H1 (cell line): ENCODE measurements at regions not wholly inside any gene's neighbourhood (a gene's known extent, or its start where the extent isn't known, plus 50 kb on each side); places are given as distances from the start of the nearest gene placed in this dataset.

Source experiments
- CTCF ChIA-PET: fragments of 300-600 bp; sonication (Branson Sonifier 250); formaldehyde crosslinking; loops from one replicate; lab custom pipeline; 2021; ENCODE audit not compliant: partially characterized antibody; lab: Charles Lee
- POLR2A ChIA-PET: fragments of 300-600 bp; sonication (Branson Sonifier 250); formaldehyde crosslinking; loops from one replicate; lab custom pipeline; 2021; ENCODE audit warnings: inconsistent platforms; ENCODE audit not compliant: partially characterized antibody; lab: Charles Lee
- DNase-seq, 2 experiments: peaks; one replicate each; pipeline versions ENCODE4 v3.0.0 to v3.0.0-alpha.2; 2010 to 2022; ENCODE audit warnings: low spot score in 2 of 2, low read depth in 1 of 2, mixed read lengths in 1 of 2
- FAIRE-seq: peaks from 2 replicates; lab custom pipeline; 2011; peaks lifted over from hg19 to GRCh38; lab: Jason Lieb, UNC
- H2AFZ ChIP-seq: 2 replicates; pipeline ENCODE4 v1.8.1; 2012; ENCODE audit warnings: low read length, inconsistent platforms
- H2AK5ac ChIP-seq: 2 replicates; pipeline ENCODE4 v1.6.1; 2013; ENCODE audit warnings: low read depth, low read length
- H2BK120ac ChIP-seq: replicated peaks from 2 replicates; pipeline ENCODE3; 2013; ENCODE audit warnings: low read depth, low read length, inconsistent platforms
- H2BK12ac ChIP-seq: 2 replicates; pipeline ENCODE4 v1.6.1; 2013; ENCODE audit warnings: low read depth, low read length
- H2BK15ac ChIP-seq: 2 replicates; pipeline ENCODE4 v1.6.1; 2013; ENCODE audit warnings: low read length
- H2BK20ac ChIP-seq: 2 replicates; pipeline ENCODE4 v1.6.1; 2013; ENCODE audit warnings: low read length
- H2BK5ac ChIP-seq: 2 replicates; pipeline ENCODE4 v1.6.1; 2013; ENCODE audit warnings: low read depth, low read length
- H3K14ac ChIP-seq: 2 replicates; pipeline ENCODE4 v1.6.1; 2013; ENCODE audit warnings: inconsistent platforms; ENCODE audit not compliant: insufficient read length
- H3K18ac ChIP-seq: 2 replicates; pipeline ENCODE4 v1.6.1; 2013; ENCODE audit warnings: low read length; ENCODE audit errors: extremely low read depth
- H3K23ac ChIP-seq: 2 replicates; pipeline ENCODE4 v1.6.1; 2013; ENCODE audit warnings: inconsistent platforms; ENCODE audit not compliant: insufficient read length
- H3K23me2 ChIP-seq: 2 replicates; pipeline ENCODE4 v1.6.1; 2013; ENCODE audit warnings: low read depth, low read length
- H3K27ac ChIP-seq: 2 replicates; pipeline ENCODE4 v1.6.1; 2011; ENCODE audit warnings: low read depth, low read length, inconsistent platforms
- H3K27me3 ChIP-seq, 4 experiments: replicated peaks in 1 of 4; 1 replicate in 1 of 4; 2 replicates in 3 of 4; pipeline versions ENCODE4 v1.6.1 to v1.8.1; 2011 to 2013; ENCODE audit warnings: low read length in 3 of 4, mild to moderate bottlenecking in 3 of 4, inconsistent platforms in 2 of 4, mixed read lengths in 2 of 4, moderate library complexity in 1 of 4; ENCODE audit not compliant: control insufficient read depth in 3 of 4, insufficient read depth in 3 of 4; ENCODE audit errors: extremely low read depth in 1 of 4
- H3K36me3 ChIP-seq, 4 experiments: 2 replicates each; pipeline versions ENCODE4 v1.6.1 to v1.8.1; 2011 to 2013; ENCODE audit warnings: mild to moderate bottlenecking in 4 of 4, low read length in 3 of 4, moderate library complexity in 2 of 4, control low read depth in 1 of 4, inconsistent platforms in 1 of 4; ENCODE audit not compliant: insufficient read depth in 4 of 4, control insufficient read depth in 2 of 4
- H3K4ac ChIP-seq: replicated peaks from 2 replicates; pipeline ENCODE3; 2013; ENCODE audit warnings: low read length, low read depth, mixed read lengths, inconsistent platforms; ENCODE audit not compliant: insufficient read length
- H3K4me1 ChIP-seq, 4 experiments: replicated peaks in 1 of 4; 1 replicate in 1 of 4; 2 replicates in 3 of 4; pipeline versions ENCODE4 v1.6.1 to v1.8.1; 2011 to 2013; ENCODE audit warnings: low read length in 3 of 4, inconsistent platforms in 2 of 4, mixed read lengths in 1 of 4; ENCODE audit not compliant: insufficient read depth in 4 of 4, control insufficient read depth in 3 of 4
- H3K4me2 ChIP-seq, 2 experiments: 2 replicates each; pipeline versions ENCODE4 v1.6.1 to v1.8.1; 2011 to 2013; ENCODE audit warnings: low read depth in 2 of 2, low read length in 2 of 2, control low read depth in 1 of 2, inconsistent platforms in 1 of 2, mild to moderate bottlenecking in 1 of 2; ENCODE audit not compliant: insufficient read depth in 1 of 2
- H3K4me3 ChIP-seq, 4 experiments: fragments of 200-600, 300-600 bp in 1 of 4; sonication (generic), shearing (Covaris generic), sonication (Bioruptor Twin) in 1 of 4; 2 replicates each; pipeline versions ENCODE4 v1.5.1 to v1.8.1; 2011 to 2016; ENCODE audit warnings: low read length in 4 of 4, low read depth in 3 of 4, control low read depth in 2 of 4, inconsistent platforms in 2 of 4, mild to moderate bottlenecking in 2 of 4, mixed read lengths in 1 of 4, moderate library complexity in 1 of 4; ENCODE audit not compliant: insufficient read depth in 2 of 4; ENCODE audit errors: extremely low read depth in 1 of 4
- H3K56ac ChIP-seq: replicated peaks from 2 replicates; pipeline ENCODE3; 2013; ENCODE audit warnings: low read depth, mild to moderate bottlenecking, mixed read lengths, low read length, inconsistent platforms; ENCODE audit not compliant: insufficient read length
- H3K79me1 ChIP-seq: 2 replicates; pipeline ENCODE4 v1.6.1; 2013; ENCODE audit warnings: low read depth, low read length, control low read depth
- H3K79me2 ChIP-seq, 2 experiments: 2 replicates each; pipeline versions ENCODE4 v1.6.1 to v1.8.1; 2012 to 2013; ENCODE audit warnings: low read length in 2 of 2, mild to moderate bottlenecking in 2 of 2, inconsistent platforms in 1 of 2; ENCODE audit not compliant: insufficient read depth in 2 of 2, control insufficient read depth in 1 of 2
- H3K9ac ChIP-seq, 4 experiments: replicated peaks in 1 of 4; 1 replicate in 1 of 4; 2 replicates in 3 of 4; pipeline versions ENCODE4 v1.6.1 to v1.8.1; 2011 to 2013; ENCODE audit warnings: low read depth in 3 of 4, low read length in 3 of 4, control low read depth in 2 of 4, mild to moderate bottlenecking in 2 of 4, moderate library complexity in 2 of 4, inconsistent platforms in 1 of 4; ENCODE audit errors: extremely low read depth in 1 of 4
- H3K9me3 ChIP-seq, 2 experiments: 2 replicates each; pipeline versions ENCODE4 v1.6.1 to v1.8.1; 2012 to 2013; ENCODE audit warnings: mild to moderate bottlenecking in 2 of 2, moderate library complexity in 2 of 2, control low read depth in 1 of 2, inconsistent platforms in 1 of 2, low read depth in 1 of 2, low read length in 1 of 2, mixed read lengths in 1 of 2; ENCODE audit not compliant: insufficient read depth in 2 of 2
- H4K20me1 ChIP-seq, 2 experiments: replicated peaks in 1 of 2; 2 replicates each; pipeline versions ENCODE3 to v1.8.1; 2011 to 2013; ENCODE audit warnings: inconsistent platforms in 2 of 2, low read length in 2 of 2, mild to moderate bottlenecking in 1 of 2; ENCODE audit not compliant: insufficient read depth in 2 of 2, control insufficient read depth in 1 of 2
- H4K5ac ChIP-seq: 2 replicates; pipeline ENCODE4 v1.6.1; 2013; ENCODE audit warnings: low read length, low read depth, mixed read lengths, inconsistent platforms; ENCODE audit not compliant: insufficient read length
- H4K8ac ChIP-seq: 2 replicates; pipeline ENCODE4 v1.8.0; 2013; ENCODE audit warnings: mild to moderate bottlenecking, moderate library complexity, low read length, inconsistent platforms; ENCODE audit not compliant: insufficient read depth; ENCODE audit errors: extremely low read depth
- H4K91ac ChIP-seq: replicated peaks from 2 replicates; pipeline ENCODE3; 2013; ENCODE audit warnings: low read length, mixed read lengths, inconsistent platforms; ENCODE audit not compliant: insufficient read length
- CBX8 ChIP-seq: fragments of 300-800, 300-1000 bp; sonication (generic); IDR thresholded peaks from 2 replicates; pipeline ENCODE4 v1.7.1; 2016; ENCODE audit warnings: low read depth, low read length, borderline replicate concordance
- CHD2 ChIP-seq: IDR thresholded peaks from 2 replicates; pipeline ENCODE4 v1.6.1; 2012; ENCODE audit warnings: low read length, improper control_type of control experiment
- SP1 ChIP-seq: IDR thresholded peaks from 2 replicates; pipeline ENCODE4 v1.6.1; 2011; ENCODE audit warnings: low read depth, low read length
- WGBS, 2 experiments: shearing (Covaris generic) in 1 of 2; methylation state at CpG; one replicate each; pipeline versions ENCODE4 v1.1.6 to v1.1.7; 2013 to 2015; ENCODE audit warnings: low lambda C conversion rate in 2 of 2, mixed read lengths in 2 of 2, inconsistent platforms in 1 of 2, low coverage in 1 of 2, missing lambda C conversion rate in 1 of 2; ENCODE audit not compliant: insufficient replicate concordance in 2 of 2, insufficient coverage in 1 of 2, insufficient read length in 1 of 2; ENCODE audit errors: extremely low coverage in 1 of 2, missing lambda C conversion rate in 1 of 2; 5-methylcytosine and 5-hydroxymethylcytosine counted together

GRCh38 chr10:53622201-53622600, 849.6 kb upstream of the MBL2 start:
- H4K5ac ChIP-seq: no peak overlapping the region
- H3K4me1 ChIP-seq: no peaks in the 10 kb centered on the region
- POLR2A ChIA-PET: no interaction called here
- no peak overlapping the region for H4K91ac ChIP-seq
- H3K23ac ChIP-seq: no peak overlapping the region
- H3K79me1 ChIP-seq: no peaks in the 10 kb centered on the region
- no peak overlapping the region for H2BK12ac ChIP-seq
- FAIRE-seq: no peak
- no peaks in the 10 kb centered on the region for H3K27me3 ChIP-seq
- H3K56ac ChIP-seq: no peak overlapping the region
- no peaks in the 10 kb centered on the region; a peak in 1 of 4 replicates for H3K9me3 ChIP-seq
- H4K20me1 ChIP-seq: no peaks in the 10 kb centered on the region
- no peak for DNase-seq
- no peak overlapping the region for H2AFZ ChIP-seq
- 88% methylated on average over 2 of the region's 2 CpGs; no CpG with 5 or more reads in 1 of the 2 experiments for WGBS, 2 experiments
- TF ChIP-seq CHD2 (no peak), SP1 (no peak), CBX8 (no peak)
- no peak overlapping the region for H2BK5ac ChIP-seq
- H3K36me3 ChIP-seq: no peaks in the 10 kb centered on the region; a peak in 1 of 8 replicates
- H2BK20ac ChIP-seq: no peak overlapping the region
- H2BK15ac ChIP-seq: no peak overlapping the region
- H2BK120ac ChIP-seq: no peak overlapping the region
- no peaks in the 10 kb centered on the region for H3K79me2 ChIP-seq
- H3K18ac ChIP-seq: no peak overlapping the region
- H3K4me3 ChIP-seq: no peak overlapping the region
- no peak overlapping the region for H3K4me2 ChIP-seq
- H3K23me2 ChIP-seq: no peaks in the 10 kb centered on the region
- no peak overlapping the region for H3K14ac ChIP-seq
- H2AK5ac ChIP-seq: no peak overlapping the region
- no peak overlapping the region for H4K8ac ChIP-seq
- H3K4ac ChIP-seq: no peak overlapping the region
- CTCF ChIA-PET: no interaction called here
- H3K27ac ChIP-seq: no peak overlapping the region
- no peak overlapping the region for H3K9ac ChIP-seq
